OCI-LY1 (cell line): ENCODE measurements at regions not wholly inside any gene's neighbourhood (a gene's known extent, or its start where the extent isn't known, plus 50 kb on each side); places are given as distances from the start of the nearest gene placed in this dataset.

Experiments
- H2AFZ ChIP-seq: fragments of 200-600 bp; sonication (generic), shearing (Covaris generic); 2 replicates; pipeline ENCODE4 v1.6.0; 2014; ENCODE audit warnings: antibody characterized with exemption, mild to moderate bottlenecking, low read length
- H3F3A ChIP-seq: fragments of 200-600 bp; sonication (generic), shearing (Covaris generic); 2 replicates; pipeline ENCODE4 v1.6.0; 2014; ENCODE audit warnings: mild to moderate bottlenecking, antibody characterized with exemption, low read length, moderate library complexity; ENCODE audit not compliant: insufficient read depth
- H3K27ac ChIP-seq: fragments of 200-600 bp; sonication (generic); 2 replicates; pipeline ENCODE4 v1.5.1; 2014; ENCODE audit warnings: low read length, mixed run types, mild to moderate bottlenecking, low read depth; ENCODE audit not compliant: poor library complexity, severe bottlenecking
- H3K27me3 ChIP-seq: fragments of 200-600 bp; sonication (generic); 2 replicates; pipeline ENCODE4 v1.6.0; 2014; ENCODE audit warnings: antibody characterized with exemption, mild to moderate bottlenecking, low read length, moderate library complexity; ENCODE audit not compliant: insufficient read depth
- H3K36me3 ChIP-seq: fragments of 200-600 bp; sonication (generic); 2 replicates; pipeline ENCODE4 v1.6.1; 2014; ENCODE audit warnings: mild to moderate bottlenecking, antibody characterized with exemption, low read length, moderate library complexity, mixed read lengths; ENCODE audit not compliant: insufficient read depth
- H3K4me1 ChIP-seq: fragments of 200-600 bp; sonication (generic); 2 replicates; pipeline ENCODE4 v1.5.1; 2014; ENCODE audit warnings: mild to moderate bottlenecking, low read length, moderate library complexity; ENCODE audit not compliant: insufficient read depth, severe bottlenecking
- H3K4me2 ChIP-seq: fragments of 200-600 bp; sonication (generic), shearing (Covaris generic); 2 replicates; pipeline ENCODE4 v1.6.1; 2014; ENCODE audit warnings: low read length
- H3K4me3 ChIP-seq: fragments of 200-600 bp; sonication (generic); 2 replicates; pipeline ENCODE4 v1.5.1; 2014; ENCODE audit warnings: low read length, low read depth, mild to moderate bottlenecking, mixed read lengths; ENCODE audit not compliant: poor library complexity, severe bottlenecking
- H3K79me2 ChIP-seq: fragments of 200-600 bp; shearing (Covaris generic); 2 replicates; pipeline ENCODE4 v1.6.1; 2016; ENCODE audit warnings: mixed run types, low read length, mixed read lengths; ENCODE audit not compliant: insufficient read depth
- H3K9ac ChIP-seq: fragments of 200-600 bp; sonication (generic), shearing (Covaris generic); 2 replicates; pipeline ENCODE4 v1.6.1; 2014; ENCODE audit warnings: mild to moderate bottlenecking, low read length, mixed read lengths
- H3K9me2 ChIP-seq: fragments of 200-600 bp; sonication (generic), shearing (Covaris generic); 2 replicates; pipeline ENCODE4 v1.6.1; 2014; ENCODE audit warnings: low read depth, mild to moderate bottlenecking, low read length, mixed read lengths
- H3K9me3 ChIP-seq: fragments of 200-600 bp; shearing (Covaris generic); 2 replicates; pipeline ENCODE4 v1.6.1; 2014; ENCODE audit warnings: low read length, mixed read lengths
- H4K20me1 ChIP-seq: fragments of 200-600 bp; sonication (generic), shearing (Covaris generic); 2 replicates; pipeline ENCODE4 v1.6.0; 2016; ENCODE audit warnings: mild to moderate bottlenecking, low read length; ENCODE audit not compliant: insufficient read depth
- CTCF ChIP-seq: fragments of 200-600 bp; sonication (generic), shearing (Covaris generic); IDR thresholded peaks from 2 replicates; pipeline ENCODE4 v1.5.1; 2017; ENCODE audit warnings: mild to moderate bottlenecking, antibody characterized with exemption, low read length, moderate library complexity, mixed read lengths
- EZH2 ChIP-seq: fragments of 200-600 bp; sonication (generic), shearing (Covaris generic); IDR thresholded peaks from 2 replicates; pipeline ENCODE4 v1.8.0; 2017; ENCODE audit warnings: borderline replicate concordance, mixed run types, mild to moderate bottlenecking, antibody characterized with exemption, low read length, moderate library complexity, mixed read lengths

- Histone ChIP-seq H3K9ac (no peak overlapping the region), H3K27me3 (peaks cover 5% of the 10 kb centered on the region; the same call in 1 of the 2 replicates), H3K4me3 (no peak overlapping the region), H3K4me2 (no peak overlapping the region), H3K4me1 (no peaks in the 10 kb centered on the region), H4K20me1 (no peaks in the 10 kb centered on the region), H3K27ac (no peak overlapping the region), H3K36me3 (no peaks in the 10 kb centered on the region), H2AFZ (no peak overlapping the region), H3K9me2 (no peaks in the 10 kb centered on the region), H3F3A (no peaks in the 10 kb centered on the region), H3K9me3 (no peaks in the 10 kb centered on the region), H3K79me2 (no peaks in the 10 kb centered on the region)
- no peak for TF ChIP-seq EZH2
- TF ChIP-seq CTCF: no peak
These were observed 185.5 kb downstream of the FOXL1 start for GRCh38 chr16:86763819-86764218.

- Histone ChIP-seq H3K4me1 (no peaks in the 10 kb centered on the region), H3K4me3 (no peak overlapping the region), H3K79me2 (no peaks in the 10 kb centered on the region), H3K36me3 (no peaks in the 10 kb centered on the region), H3F3A (no peaks in the 10 kb centered on the region), H3K9me2 (no peaks in the 10 kb centered on the region), H3K4me2 (no peak overlapping the region), H3K27me3 (0 out of 2 replicates have a peak, but pooled peaks cover under 1% of the 10 kb centered on the region), H3K9me3 (no peaks in the 10 kb centered on the region), H2AFZ (no peak overlapping the region), H3K27ac (no peak overlapping the region), H3K9ac (no peak overlapping the region), H4K20me1 (no peaks in the 10 kb centered on the region)
- TF ChIP-seq EZH2: no peak
- no peak for TF ChIP-seq CTCF
These were observed 186.2 kb downstream of the FOXL1 start for GRCh38 chr16:86764551-86764950.

GRCh38 chr16:86765389-86766026, 187.2 kb downstream of the FOXL1 start:
- no peaks in the 10 kb centered on the region for H3F3A ChIP-seq
- no peak overlapping the region for H3K4me2 ChIP-seq
- no peak overlapping the region for H3K27ac ChIP-seq
- H3K4me1 ChIP-seq: no peaks in the 10 kb centered on the region
- no peaks in the 10 kb centered on the region for H3K79me2 ChIP-seq
- no peaks in the 10 kb centered on the region for H3K9me3 ChIP-seq
- no peaks in the 10 kb centered on the region for H4K20me1 ChIP-seq
- no peak overlapping the region for H3K4me3 ChIP-seq
- TF ChIP-seq CTCF (no peak), EZH2 (no peak)
- no peak overlapping the region for H3K9ac ChIP-seq
- H2AFZ ChIP-seq: no peak overlapping the region
- no peaks in the 10 kb centered on the region for H3K27me3 ChIP-seq
- no peaks in the 10 kb centered on the region for H3K9me2 ChIP-seq
- no peaks in the 10 kb centered on the region for H3K36me3 ChIP-seq
